Endothelial cell of hepatic sinusoid (primary cell): ENCODE measurements at regions not wholly inside any gene's neighbourhood (a gene's known extent, or its start where the extent isn't known, plus 50 kb on each side); places are given as distances from the start of the nearest gene placed in this dataset.

ENCODE experiments used
- in situ Hi-C: cut with HindIII; loops from 2 replicates; pipeline ENCODE4 v1.10.0; 2017; ENCODE audit warnings: low sequenced_read_pairs

DNA sequence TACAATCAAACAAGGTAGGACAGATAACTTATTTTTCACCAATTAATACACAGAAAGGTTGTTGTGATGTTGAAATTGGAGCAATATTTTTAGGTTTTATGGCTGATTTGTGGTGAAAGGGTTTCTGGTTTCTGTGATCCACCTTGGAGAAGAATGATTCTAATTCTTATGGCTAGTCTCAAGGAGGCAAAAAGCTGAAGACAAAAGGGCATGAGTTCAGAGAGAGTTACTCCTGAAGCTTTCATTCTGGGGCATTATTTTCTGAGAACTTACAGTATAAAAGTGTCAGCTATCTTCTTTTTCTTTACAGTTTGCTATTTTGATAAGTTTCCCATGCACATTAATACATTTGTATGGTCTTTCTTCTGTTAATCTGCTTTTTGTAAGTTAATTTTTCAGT lies 372.4 kb upstream of the CCDC179 start:
- in situ Hi-C loops = no loop called here

DNA sequence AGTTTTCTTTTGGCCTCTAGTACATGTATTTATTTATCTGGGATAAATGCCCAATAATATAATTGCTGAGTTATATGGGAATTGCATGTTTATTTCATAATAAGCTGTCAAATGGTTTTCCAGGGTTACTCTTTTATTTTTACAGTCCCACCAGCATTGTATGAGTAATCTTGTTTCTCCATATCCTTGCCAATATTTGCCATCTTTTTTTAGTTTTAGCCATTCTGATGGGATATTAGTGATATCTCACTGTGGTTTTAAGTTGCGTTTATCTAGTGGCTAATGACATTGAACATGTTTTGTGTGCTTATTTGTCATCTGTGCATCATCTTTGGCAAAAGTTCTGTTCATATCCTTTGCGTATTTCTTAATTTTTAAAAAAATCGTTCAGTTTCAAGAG lies 372.8 kb upstream of the CCDC179 start:
- in situ Hi-C loops = no loop called here

DNA sequence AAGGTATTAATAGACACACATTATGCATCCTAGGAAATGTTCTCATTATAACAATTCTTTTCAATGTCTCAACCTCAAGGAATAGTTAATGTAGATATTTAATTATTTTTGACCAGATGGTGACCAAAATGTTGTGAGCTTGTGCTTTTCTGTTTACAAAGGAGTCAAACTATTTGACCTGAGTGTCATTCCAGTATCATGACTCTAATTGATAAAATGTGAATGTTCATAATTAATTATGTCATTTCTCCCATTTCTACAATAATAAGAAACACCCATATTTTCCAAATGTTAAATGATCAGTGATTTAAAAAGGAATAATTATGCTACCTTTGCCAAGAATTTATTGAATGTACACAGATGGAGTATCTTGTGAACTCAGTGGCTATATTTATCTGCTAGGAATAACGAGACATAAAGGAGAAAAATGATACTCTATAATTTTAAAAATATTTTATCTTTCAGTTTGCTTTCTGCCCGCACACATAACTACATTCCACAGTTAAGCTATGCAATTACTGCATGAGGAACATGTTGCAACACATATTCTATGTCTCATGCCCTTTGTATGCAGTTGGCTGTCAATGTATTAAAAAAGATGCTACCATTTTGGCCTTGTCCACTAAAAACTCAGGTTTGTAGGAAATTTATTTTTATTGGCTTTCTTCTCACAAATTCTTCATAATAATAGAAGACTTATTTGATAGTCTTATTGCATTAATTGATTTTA lies 376.7 kb upstream of the CCDC179 start:
- in situ Hi-C loops = no loop called here

DNA sequence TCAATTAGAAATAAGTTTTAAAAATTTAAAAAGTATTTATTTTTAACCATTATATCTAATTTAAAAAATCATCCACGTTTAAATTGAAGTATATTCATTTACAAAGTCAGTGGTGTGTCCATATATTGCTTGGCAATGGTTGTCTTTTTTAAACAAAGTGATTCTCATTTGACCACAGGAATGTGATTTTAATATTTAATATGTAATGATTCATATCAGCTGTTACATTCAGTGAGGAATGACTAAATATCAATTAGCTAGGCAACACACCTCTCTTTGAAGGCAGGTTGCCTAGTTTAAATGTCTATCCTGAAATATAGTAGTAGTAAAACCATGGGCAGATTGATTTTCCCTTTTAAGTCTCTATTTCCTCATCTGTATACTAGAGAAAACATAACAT lies 392.2 kb upstream of the CCDC179 start:
- in situ Hi-C loops = no loop called here

DNA sequence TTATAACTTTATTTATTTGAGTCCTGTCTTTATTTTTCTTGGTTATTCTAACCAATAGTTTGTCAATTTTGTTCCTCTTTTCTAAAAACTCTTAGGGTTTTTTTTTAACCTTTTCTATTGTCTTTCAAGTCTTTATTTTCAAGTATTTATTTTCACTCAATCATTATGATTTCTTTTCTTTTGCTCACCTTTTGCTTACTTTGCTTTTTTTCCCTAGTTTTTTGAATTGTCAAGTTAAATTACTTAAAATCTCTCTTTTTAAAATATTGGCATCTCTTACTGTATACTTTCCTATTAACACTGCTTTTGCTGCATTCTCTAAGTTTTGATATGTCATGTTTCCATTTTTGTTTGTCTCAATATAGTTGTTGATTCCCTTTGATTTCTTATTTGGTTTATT lies 396.8 kb upstream of the CCDC179 start:
- in situ Hi-C loops = no loop called here

DNA sequence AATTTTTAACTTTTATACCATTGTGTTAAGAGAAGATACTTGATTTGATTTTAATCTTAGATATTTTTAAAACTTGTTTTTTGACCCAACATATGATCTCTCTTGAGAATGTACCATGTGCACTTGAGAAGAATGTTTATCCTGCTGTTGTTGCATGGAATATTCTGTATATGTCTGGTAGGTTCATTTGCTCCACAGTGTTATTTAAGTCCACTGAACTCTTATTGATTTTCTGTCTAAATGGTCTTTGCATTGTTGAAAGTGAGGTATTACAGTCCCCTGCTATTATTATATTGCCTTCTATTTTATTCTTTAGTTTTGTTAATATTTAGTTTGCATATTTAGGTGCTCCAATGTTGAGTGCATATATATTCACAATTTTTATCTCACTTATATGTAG lies 397.3 kb upstream of the CCDC179 start:
- in situ Hi-C loops = no loop called here

DNA sequence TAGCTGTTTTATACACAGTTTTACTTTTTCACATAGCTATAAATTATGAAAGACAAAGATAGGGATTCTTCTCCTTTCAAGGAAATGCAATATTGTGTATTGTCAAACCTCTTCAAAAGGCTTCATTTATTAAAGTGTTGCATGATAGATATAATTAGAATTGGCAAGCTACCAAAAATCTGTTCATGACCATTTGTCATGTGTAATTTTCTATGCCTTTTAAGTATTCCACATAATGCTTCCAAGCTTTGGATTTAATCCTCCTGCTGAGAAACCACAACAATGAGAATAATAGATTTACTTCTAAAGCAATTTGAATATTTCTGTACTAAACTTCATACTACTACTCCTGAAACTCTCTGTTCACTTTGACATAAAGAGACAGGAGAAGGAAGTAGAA lies 403.2 kb upstream of the CCDC179 start:
- in situ Hi-C loops = no loop called here

DNA sequence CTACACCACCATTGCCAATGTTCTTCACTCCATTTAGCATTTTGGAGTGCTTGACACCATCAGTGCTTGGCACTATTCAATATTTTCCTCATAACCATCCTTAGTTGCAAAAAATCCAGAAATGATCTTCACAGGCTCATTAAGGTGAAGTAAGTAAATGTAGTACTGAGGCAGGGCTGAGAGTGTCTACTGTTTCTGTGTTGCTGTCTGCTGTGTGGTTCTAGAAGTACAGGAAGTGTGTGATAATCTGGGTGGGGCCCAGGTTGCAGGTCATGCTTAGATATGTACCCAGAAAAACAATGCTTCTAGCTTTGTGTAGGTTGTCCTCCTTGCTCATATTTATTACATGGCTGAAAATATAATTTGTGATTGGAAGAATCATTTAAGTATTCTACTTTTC lies 411.8 kb upstream of the CCDC179 start:
- in situ Hi-C loops = no loop called here

DNA sequence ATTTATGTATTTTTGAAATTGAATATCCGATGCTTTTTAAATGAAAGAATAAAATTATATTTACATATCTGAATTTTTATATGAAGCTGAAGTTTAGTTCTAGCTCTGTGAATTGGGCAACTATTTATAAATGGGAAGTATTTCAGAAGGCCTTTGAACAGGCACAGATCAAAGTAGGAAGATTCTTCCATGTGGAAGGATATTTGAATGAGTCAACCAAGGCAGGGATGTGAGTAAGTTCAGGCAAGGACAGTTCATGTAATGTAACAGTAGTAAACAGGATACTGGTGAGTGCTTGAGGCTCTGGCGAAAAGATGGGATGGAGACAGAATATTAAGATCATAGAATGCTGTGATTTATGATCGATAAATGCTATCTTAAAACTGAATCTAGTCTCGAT lies 417.8 kb upstream of the CCDC179 start:
- in situ Hi-C loops = no loop called here

DNA sequence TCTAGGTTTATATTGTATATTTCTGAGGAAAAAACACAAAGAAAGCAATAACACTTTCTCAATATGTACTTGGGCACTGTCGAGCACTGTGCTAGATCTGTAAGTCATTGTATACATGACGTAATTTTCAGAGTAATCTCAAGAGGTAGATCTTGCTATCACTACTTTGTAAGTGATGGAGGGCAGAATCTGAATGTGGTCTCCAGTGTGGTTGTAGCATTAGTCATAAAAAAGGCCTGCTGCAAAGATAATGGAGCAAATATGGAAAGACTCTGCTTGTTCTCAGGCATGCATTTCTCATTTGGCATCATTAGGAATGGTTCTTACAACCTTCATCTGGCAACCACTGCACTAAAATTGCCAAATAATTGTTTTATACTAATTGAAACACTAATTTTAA lies 419.8 kb upstream of the CCDC179 start:
- in situ Hi-C loops = no loop called here

DNA sequence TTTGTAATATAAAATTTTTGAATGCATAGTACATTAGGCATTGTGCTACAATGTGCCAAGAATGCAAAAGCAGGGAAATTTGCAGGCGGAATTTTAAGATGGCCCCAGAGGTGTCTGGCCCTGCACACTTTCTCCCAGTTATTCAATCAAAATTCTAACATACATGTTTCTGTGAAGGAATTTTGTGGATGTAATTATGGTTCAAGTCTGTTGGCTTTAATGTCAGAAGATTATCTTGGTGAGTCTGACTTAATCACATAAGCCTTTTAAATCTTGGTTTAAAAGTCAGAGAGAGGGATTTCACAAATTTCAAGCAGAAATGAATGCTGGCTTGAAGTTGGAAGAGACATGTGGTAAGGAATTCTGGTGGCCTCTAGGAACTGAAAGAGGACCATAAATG lies 423.4 kb upstream of the CCDC179 start:
- in situ Hi-C loops = no loop called here

DNA sequence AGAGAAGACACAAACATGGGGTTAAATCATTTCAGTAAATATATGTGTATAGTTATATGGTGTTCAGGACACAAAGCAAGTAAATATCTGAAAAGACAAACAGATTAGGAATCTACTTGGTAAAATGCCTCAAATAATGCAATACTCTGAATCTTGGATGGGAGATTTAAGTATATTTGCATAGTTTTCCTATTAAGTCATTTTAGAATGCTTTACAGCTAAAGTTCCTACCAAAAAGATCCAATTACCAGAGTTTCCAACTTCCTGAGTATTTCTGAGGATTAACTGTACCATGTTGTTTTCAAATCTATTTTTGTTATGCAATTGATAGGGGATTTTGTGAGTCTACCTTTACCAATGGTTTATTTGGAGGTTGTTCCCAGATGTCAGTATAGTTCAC lies 424.4 kb upstream of the CCDC179 start:
- in situ Hi-C loops = no loop called here

DNA sequence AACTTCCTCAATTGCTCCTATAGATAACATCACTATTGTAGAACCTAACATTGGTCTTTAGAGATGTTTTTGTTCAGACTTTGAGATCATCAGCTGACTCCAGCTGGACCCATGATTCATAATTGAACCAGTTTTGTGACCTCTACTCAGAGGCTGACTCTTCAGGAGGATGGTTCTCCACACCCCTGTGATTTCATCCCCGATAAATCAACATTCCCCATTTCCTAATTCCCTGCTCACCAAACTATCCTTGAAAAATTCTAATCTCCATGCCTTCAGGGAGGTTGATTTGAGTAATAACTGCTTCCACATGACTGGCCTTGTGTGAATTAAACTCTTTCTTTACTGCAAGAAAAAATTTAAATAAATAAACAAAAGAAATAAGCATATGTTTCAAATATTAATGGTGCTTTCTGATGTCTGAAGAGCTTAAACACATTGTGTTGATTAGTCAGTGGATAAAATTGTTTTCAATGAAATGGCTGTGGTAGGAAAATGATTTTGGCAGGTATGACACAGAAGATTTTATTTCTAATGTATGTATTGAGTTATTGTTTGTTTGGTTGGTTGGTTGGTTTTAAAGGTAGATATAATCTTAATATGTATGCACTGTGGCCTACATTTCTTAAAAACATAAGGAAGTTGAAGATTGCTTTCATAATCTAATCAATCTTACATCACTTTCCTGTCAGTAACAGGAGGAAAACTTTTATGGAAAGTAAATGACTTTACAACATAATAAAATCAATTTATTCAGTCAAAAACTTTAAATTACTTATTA lies 427.9 kb upstream of the CCDC179 start:
- in situ Hi-C loops = no loop called here

DNA sequence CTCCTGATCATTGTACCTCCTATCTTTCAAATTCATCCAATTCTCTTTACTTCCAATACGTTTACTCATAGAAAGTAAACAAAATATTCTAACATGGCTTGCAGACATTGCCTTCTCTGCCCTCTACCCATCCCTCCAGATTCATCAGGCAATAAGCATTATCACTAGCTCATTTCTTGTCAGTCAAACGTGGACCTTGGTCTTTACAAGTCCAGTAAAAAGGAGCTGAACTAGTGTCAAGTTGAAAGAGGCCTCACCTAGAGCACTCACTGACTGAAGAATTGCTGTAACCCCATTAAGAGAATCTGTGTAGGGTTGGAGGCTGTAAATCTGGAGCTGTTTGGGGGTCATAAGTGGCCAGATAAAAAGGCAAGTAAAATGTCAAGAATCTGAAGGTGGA lies 435.0 kb upstream of the CCDC179 start:
- in situ Hi-C loops = no loop called here

DNA sequence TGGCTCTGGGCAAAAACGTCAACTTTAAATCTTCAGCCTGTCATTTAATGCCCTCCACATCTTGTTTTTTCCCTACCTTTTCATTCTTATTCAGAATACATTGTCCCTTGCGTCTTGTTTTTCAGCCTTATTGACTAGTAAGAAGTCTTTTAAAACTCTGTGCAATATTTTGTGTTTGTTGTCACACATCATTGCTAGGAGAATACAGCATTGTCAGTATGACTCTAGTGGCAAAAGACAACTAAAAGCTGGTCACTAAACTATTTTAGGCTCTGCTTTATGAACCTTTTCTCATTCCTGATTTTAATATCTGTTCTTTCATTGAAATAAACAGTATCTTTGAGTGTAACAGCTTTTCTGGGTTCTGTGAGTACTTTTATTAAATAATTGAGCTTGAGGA lies 447.8 kb upstream of the CCDC179 start:
- in situ Hi-C loops = no loop called here

DNA sequence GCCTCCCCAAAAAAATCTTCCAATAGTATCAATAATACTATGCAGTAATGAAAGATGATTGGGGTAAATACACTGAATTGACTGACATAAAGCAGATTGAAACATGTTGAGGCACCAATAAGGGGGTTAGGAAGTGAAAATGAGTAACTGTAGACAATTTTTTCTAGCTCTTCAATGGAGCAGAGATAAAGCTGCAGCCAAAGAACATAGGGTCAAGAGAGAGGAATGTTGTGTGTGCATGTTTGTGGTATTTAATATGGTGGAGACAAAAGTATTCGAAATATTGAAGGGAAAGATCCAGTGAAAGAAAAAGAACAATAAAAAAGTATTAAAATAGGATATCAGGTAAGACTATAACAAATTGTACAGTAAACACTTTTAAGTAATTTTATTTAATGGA lies 450.0 kb upstream of the CCDC179 start:
- in situ Hi-C loops = no loop called here

DNA sequence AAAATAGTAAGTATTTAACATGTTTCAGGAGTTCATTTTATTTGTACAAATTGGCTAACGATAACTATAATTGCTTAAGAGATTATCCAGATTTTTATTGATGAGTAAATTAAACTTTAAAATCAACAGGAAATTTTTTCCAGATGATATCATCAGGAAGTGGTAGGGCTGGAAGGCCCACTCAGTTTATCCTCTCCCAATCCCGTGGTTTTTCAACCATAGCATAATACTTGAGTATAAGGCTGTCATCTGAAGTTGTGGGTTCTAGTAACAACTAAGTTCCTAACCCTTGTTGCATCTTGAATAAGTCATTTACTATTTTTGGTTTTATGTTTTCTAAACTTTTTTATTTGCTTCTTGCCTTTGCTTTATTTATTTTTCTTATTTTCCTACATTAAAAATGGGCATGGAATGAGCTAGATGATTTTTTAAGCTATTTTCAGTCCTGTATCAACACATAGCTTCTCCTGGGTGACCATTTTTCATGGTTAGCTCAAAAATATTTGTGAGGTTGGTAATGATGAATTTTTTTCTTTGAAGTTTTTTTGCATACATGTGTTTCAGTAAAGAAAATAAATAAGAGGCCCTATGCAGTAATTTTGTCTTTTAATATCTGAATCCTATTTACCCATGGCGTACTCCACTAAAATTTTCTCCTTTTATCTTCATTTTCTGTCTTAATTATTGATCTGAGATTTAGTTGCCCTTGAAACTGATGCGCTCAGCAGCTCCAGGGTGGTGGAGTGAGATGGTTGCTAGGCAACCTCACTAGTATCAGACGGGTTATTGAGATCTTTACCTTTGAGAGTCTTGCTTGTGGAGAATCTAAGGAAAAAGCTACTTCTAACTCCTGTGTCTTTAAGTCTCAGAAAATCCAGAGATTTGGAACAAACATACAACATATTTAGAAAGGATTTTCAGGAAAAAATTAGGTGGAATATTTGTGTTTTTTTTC lies 452.0 kb upstream of the CCDC179 start:
- in situ Hi-C loops = no loop called here

DNA sequence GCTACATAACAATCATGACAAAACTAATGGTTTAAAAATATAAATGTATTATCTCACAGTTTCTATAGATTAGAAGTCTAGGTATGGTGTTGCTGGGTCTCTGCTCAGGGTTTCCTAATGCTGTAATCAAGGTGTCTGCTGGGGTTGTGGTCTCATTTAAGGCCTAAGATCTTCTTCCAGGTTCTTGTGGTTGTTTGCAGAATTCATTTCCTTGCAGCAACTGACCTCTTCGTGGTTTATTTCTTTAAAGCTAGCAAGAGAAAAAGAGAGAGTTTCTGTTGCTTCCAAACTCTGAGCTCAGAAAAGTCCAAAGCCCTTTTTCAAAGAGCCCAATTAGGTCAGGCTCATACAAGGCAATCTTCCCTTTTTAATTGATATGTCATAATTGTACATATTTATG lies 452.7 kb upstream of the CCDC179 start:
- in situ Hi-C loops = no loop called here

DNA sequence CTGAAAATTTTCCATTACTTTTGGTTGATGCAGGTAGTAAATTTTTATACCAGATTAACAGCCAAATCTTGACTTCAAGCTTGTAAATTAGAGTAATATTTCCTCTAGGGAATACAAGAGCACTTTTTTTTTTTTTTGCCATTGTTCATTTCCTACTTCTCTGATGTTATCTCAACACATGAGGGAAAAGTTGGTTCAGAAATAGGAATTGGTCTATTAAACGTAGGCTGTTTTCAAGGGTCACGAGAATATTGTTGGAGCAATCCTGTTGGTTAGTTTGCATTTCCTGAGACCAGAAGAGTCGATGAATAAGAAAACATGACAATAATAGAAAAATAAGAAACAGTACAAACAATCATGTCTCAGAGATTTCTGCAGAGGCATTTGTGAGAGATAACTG lies 453.9 kb upstream of the CCDC179 start:
- in situ Hi-C loops = no loop called here

DNA sequence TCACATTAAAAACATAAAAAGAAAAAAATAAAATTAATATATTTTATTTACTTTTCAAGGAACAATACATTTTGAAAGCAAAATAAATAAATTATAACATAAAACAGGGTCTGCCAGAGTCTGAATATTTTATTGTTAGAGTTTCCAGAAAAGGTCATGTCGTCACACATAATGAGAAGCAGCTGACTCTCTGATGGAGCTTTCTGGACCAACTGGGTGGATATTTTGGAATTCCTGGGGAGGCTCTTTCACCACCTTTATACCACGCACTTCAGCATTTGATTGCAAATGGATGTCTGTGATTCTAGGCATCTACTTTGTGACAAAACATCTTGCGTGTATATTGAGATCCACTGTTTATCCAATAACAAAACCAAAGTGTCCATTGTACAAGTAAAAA lies 455.0 kb upstream of the CCDC179 start:
- in situ Hi-C loops = no loop called here

DNA sequence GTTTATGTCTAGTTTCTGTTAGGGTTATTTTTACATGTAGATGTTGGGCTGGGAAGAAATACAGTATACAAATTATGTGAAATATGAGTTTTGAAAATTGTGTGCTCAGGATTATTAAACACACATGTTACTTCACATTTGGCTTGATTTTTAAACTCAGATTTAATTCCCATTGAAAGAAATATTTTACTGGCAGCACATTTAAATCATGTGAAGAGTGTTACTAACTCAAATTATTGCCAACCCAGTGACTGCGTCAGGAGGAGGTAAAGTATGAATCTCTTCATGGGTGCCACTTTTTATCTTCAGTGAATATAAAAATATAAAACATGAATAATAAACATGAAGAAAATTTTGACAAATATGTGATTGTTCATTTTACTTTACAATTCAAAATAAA lies 457.5 kb upstream of the CCDC179 start:
- in situ Hi-C loops = no loop called here

DNA sequence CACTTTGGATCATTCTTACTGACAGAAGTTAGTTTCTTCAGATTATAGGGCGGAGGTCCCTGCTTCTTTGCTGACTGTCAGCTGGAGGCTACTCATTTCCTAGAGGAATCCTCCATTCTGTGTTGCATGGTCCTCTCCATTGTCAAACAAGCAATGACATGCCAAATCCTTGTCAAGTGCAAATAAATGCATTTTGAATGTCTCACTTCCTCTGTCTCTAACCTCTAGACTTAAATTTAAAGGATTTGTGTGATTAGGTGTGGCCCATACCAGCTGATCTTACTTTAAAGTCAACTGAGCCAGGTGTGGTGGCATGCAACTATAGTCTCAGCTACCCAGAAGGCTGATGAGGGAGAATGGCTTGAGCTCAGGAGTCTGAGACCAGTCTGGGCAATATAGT lies 458.4 kb upstream of the CCDC179 start:
- in situ Hi-C loops = no loop called here
